NCI-H2227 (cell line): ENCODE measurements at regions not wholly inside any gene's neighbourhood (a gene's known extent, or its start where the extent isn't known, plus 50 kb on each side); places are given as distances from the start of the nearest gene placed in this dataset.
"Not testable (repeated sequence)": the region's sequence is repeated elsewhere in the genome, so short reads cannot be mapped to it uniquely, and the experiment has no call there.

Experiments
- DNase-seq: peaks from one replicate; lab custom pipeline; 2025; ENCODE audit not compliant: unreplicated experiment; lab: John Stamatoyannopoulos, UW

DNA sequence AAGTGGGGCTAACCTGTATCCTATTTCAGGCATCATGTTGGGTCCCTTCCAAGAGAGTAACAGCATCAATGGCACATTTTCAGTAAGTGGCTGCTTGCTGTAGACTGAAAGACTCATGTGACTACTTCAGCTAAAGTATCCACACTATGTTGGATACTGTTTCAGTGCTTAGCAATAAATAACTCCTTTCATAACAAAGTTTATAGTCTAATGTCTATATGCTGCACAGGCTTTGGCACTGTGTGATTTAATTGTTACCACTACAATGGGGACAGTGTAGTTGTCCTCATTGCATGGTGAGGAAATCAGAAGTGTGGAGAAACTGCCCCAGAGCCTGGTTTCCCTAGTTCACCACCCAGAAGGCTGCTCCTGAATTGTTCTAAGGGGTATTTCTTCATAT is 318.0 kb upstream of the PTCHD4 start:
- DNase-seq = no peak

DNA sequence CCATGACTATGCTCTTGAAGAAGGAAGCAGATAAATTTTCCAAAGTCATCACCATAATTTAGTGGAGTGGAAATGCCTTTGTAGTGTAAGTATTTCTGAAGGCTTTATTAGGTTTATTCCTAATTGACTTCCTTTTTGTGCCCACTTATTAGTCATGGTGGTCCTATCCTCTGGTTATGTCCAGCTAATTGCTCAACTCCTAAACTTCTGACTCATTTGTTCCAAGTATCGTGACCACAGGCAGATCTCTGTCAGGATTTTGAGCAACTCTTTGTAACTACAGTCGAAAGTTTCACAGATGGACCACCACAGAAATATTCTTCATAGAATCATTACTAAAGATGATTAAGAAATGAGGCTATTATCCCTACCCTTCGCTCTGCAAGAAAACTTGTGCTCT is 315.6 kb upstream of the PTCHD4 start:
- no peak for DNase-seq

DNA sequence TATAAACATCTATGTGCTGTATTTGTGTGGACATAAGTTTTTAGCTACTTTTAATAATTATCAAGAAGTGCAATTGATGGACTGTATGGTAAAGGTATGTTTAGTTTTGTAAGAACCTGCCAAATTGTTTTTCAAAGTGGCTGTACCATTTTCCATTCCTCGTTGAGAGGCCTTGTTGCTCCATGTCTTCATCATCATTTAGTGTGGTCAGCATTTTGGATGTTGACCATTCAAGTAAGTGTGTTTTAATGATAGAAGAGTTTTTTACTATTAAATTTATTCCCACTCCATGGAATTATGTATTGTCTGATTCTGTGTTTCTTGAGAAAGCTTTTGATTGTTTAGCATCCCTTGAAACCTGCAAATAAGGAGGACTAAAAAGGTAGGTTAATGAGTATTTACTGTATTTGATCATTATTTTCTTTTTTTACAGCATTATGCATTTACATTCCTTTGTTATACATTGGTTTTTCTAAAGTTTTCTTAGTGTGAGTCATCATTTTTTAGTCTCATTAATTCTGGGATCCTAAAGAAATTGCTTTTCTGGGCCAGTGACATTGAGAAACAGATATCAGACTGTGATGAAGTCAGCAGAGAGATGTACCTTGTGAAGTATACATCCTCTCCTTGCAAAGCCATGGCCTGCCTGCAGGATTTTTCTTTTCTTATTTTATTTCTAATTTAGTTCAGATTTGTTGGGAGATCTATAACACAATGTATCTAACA is 312.8 kb upstream of the PTCHD4 start:
- no peak for DNase-seq

DNA sequence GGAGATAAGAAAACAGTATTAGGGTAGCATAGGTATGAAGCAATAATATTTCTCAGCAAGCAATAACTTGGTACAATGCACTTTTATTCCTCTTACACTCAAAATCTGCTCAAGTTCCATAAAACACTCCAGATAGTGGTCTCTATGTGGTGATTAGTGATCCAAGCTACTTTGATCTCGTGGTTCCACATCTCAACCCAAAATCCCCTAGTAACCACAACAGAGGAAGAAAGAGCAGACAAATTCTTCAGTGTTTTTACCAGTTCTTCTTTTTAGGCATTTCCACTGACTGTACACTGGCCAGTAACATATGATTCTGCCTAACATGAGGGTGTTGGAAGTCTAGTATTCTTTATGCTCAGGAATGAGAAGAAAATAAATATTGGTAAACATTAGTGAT is 309.0 kb upstream of the PTCHD4 start:
- DNase-seq = no peak

DNA sequence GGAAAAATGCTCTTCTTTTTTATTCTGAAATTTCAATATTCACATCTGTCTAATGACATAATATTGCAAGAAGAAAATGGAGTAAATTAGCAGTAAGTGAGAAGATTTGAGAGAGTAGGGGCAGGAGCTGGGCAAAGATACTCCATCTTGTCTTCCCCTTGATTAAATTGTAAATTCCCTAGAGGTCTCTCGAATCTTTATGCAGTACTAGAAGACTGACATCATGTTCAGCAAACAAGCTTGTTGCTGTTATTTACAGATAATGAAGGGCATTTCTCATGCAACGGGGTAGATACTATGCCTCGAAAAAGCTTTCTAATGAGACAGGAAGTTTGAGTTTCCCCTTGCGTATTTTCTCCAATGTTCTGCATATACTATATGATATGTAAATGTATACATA is 306.9 kb upstream of the PTCHD4 start:
- no peak for DNase-seq

DNA sequence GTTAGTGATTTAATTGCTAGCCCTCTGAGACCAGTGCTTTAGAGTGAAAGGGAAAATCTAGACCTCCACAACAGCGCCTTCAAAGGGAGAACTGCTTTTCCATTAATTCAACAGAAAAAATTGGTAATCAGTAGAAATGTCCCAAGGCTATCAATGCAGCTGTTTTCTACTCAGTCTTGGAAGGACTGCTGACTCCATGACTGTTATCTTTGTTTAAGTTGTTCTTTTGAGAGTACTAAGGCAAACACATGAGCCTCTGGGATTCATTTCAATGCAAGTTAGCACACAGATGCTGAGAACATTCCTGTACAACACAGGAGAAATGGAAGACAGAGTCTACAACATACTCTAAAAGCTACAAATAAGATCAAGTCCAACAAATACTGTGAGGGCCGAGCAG is 301.7 kb upstream of the PTCHD4 start:
- no peak for DNase-seq

DNA sequence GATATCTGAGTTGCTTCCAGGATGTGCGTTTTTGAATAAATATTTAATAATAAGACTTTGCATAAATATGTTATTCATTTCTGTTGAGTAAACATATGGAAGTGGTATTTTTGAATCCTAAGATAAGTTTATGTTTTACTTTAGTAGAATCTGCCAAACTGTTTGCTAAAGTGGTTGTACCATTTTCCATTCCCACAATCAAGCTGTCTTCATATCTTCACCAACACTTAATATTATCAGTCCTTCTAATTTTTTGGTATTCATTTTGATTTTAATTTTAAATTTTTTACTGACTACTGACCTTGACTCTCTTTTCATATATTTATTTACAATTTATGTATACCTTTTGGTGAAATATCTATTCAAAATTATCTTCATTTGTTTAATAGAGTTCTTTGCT is 293.9 kb upstream of the PTCHD4 start:
- no peak for DNase-seq

DNA sequence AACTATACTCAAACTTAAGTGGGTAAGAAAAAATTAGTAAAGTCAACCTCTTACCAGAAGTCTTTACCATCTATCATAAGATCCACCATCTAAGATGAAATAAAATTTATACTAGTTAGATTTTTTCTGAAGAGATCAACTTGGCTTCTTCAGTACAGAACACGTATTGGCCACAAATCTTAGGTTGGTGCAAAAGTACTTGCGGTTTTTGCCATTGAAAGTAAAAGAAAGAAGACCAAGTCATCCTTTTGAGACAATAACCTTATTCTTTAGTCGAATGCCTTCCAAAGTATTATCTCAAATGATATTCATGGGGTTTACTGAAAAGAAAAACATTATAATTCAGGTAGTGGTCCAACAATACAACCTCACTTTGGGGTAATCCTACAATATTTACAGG is 292.6 kb upstream of the PTCHD4 start:
- no peak for DNase-seq

DNA sequence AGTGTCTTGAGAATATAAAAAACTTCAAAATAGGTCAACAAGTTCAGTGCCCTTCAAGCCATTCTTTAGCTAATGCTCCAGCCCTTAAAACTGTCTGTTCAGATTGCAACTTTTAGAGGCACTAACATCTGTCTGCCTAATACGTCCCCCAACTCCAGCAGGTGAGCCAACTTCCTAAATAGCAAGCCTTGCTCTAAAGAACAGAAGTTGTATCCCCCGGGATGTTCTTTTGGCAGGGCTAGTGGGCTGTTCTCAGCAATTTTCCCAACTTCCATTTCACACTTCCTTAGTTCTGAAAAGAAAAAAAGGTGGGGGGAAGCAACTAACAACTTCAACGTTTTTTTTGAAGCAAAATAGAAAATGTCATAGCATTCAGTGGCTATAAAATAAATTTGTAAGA is 290.0 kb upstream of the PTCHD4 start:
- no peak for DNase-seq

DNA sequence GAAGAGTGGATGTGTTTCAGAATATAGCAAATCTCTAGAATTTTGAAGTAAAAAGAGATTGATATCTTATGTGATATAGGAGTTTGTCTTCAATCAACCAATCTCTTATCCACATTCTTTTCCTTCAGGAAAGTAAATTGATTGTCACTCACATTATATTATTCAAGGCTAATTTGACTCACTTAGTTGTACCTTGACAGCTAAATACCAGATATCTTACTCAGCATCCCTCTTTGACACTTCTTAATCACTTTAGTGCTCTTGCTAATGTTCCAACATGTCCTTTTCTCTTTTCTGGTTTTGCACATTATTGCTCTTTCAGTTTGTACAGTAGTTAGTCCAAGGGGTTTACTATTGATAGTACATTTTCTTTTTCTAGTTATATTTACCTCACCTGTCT is 286.9 kb upstream of the PTCHD4 start:
- DNase-seq = no peak

DNA sequence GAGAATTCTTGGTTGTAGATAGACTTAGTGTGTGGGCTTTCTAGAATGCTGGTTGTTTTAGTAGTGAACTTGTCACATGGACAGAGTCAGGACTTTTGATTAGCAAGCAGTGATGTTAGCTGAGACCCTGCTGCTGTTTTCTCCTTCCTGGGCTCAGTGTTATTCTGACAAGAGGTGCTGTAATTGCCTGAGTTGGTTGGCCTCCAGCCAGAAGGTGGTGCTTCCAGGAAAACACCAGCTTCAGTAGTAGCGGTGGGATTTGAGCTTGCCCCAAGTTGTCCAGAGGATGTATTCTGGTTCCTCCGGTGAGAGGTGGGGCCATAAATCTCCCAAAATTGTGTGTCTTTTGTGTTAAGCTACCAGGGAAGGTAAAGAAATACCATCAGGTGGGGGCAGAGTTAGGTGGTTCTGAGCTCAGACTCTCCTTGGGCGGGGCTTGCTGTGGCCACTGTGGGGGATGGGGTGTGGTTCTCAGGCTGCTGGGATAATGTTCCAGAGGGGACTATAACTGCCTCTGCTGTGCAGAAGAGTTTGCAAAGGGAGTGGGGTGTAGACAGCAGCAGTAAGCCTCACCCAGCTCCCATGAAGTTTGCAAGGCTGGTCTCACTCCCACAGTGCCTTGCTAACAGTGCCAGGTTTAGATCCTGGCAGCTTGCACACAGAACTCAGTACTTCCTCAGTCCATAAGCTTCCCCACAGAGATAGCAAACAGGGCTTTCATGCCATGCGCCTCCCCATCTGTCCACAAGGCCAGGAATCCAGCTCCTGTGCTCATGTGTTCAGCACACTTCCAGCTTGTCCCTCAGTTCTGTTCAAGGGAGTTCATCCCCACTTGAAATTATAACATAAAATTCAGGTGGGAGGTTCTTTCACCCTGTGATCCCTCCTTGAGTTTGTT is 278.4 kb upstream of the PTCHD4 start:
- DNase-seq = no peak

DNA sequence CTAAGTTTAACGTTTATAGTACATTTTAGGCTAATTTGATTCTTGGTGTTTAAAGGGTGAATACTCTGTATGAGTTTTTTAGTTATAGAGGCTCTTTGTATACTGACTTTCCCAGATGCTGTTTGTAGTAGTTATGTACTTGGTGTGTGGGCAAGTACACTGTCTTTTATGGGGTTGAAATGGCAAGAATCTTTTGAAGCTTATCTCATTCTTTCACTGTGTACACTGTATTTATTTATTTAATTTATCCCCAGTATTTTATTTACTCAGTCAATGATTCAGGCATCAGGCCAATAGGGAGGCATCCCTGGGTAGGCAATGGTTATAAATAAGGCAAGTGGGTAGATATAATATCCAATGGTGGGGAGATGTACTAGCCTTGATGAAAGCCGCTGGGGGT is 277.0 kb upstream of the PTCHD4 start:
- no peak for DNase-seq

DNA sequence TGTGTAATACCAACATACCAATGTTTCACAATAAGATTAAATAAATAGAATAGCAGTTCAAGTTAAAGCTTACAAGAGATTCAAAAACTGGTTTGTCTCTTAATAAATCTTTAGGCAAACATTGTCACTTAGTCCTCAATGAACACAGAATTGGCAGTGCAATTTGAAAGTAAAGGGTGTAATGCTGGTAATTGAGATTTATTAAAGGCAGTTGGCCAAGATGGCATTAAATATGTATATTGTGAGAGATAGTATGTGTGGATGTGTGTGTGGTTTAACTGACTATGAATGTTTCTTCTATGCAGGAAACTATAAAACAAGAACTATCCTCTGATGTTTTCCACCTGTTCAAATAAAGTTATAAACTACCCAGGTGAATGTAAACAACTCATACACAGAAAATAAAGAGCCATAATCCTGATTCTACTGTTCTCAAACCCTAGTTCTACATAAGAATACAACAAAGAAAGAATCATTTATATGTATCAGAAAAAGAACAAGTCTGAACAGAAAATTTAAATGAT is 267.9 kb upstream of the PTCHD4 start:
- DNase-seq = no peak

DNA sequence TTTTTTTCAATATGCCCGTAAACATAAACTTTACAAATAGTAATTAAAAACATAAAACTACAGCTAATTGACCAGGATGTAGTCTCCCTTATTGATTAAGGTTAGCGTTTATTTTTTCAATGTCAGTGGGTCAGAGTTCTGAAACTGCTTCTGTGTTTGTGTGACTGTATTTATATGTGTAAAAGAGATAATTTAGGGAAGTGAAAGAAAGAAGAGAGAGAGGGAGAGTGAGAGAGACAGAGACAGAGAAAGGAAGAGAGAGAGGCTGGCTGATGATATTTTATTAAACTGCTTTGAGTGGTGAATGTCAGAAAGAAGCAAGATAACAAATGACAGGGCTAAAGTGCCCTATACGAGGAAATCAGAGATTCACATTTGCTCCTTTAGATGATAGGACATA is 266.1 kb upstream of the PTCHD4 start:
- no peak for DNase-seq

DNA sequence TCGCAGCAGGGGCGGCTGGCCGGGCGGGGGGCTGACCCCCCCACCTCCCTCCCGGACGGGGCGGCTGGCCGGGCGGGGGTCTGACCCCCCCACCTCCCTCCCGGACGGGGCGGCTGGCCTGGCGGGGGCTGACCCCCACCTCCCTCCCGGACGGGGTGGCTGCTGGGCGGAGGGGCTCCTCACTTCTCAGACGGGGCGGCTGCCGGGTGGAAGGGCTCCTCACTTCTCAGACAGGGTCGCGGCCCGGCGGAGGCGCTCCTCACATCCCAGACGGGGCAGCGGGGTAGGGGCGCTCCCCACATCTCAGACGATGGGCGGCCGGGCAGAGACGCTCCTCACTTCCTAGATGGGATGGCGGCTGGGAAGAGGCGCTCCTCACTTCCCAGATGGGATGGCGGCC is 260.2 kb upstream of the PTCHD4 start:
- not testable (repeated sequence) for DNase-seq

DNA sequence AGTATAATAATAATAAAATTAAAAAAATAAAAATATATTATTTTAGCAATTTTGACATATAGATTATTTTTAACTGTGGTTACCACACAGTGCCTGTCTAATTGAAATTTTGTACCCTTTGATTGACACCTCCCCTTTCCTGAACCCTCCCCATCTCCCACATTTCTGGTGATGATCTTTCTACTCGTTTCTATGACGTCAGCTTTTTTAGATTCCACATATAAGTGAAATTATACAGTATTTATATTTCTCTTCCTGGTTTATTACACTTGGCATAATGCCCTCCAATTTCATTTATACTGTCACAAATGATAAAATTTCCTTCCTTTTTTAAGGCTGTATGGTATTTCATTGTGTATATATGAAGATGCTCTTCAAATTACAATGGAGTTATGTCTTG is 258.1 kb upstream of the PTCHD4 start:
- DNase-seq = no peak

DNA sequence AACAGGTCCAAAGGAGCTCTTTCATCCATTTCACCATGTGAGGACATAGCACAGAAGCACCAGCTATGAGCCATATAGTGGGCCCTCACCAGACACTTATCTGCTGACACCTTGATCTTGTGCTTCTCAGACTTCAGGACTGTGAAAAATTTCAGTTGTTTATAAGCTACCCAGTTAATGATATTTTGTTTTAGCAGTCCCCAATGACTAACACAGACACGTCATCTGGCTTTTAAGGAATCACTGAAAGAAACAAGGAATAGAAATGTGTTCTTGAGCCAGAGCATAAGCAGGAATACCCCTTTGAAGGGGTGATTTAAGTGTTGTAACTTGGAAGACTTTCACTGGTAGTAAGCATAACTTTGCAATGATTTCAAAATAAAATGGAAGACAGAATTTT is 214.7 kb upstream of the PTCHD4 start:
- no peak for DNase-seq

DNA sequence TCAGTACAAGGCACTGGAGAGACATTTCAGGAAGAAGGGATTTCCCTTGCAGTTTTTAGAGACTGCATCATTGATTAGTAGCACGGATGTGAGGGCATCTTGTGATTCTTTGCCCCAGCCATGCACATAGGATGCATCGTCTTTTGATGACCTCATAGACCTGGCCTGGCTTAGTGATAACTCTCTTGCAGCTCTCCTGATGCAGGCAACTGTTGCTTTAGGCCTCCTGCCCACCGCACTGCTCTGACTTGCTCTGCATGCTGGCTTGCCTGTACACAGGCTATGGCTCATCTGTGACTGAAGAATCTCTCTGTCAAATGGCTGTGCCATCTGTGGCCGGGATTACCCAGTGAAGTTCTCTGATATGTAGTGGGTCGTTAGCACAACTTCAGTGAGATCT is 207.7 kb upstream of the PTCHD4 start:
- no peak for DNase-seq

DNA sequence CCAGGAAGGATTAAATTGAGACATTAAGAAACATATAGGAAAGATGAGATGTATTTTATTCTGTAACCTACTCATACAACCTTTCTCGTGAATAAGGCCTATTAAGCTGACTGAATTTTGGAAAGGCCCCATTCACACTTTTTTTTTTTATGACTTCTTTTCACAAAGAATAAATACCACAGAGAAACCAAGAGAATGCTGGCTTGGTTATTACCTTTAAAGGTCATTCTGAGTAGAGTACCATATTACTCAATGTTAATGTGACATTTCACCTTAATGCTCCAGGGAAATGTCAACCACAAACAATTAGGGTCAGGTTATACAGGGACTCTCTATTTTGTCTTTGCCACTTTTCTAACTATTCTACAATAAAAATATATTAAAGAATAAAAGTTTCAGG is 204.9 kb upstream of the PTCHD4 start:
- DNase-seq = no peak

DNA sequence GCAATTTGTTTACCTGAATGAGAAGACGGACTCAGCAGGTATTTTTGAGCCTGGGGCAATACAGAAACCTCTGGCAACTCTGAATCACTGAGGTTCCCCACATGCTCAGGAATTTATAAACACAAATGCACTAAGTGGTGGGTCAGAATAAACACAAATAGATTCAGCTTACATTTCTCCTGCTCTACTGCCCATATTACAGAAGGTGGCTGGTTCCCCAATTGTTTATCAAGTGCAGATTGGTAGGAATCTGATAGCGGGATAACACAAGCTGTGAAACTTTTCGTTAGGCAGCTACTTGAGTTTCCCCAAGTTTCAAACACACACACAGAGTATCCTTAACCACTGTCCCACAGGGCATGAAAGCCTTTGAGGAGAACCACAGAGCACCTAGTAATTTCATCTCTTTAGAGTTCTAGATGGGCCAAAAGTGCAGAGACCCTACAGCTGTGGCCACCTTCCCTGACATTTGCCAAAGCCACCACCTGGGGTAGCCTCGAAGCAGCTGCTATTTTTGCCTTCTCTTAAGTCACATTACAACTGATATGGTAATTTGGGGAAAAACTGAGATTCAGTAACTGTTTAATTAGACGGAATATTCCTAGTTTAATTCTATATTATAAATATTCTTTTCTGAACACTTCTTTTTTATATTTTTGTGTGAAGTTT is 204.2 kb upstream of the PTCHD4 start:
- DNase-seq = no peak

DNA sequence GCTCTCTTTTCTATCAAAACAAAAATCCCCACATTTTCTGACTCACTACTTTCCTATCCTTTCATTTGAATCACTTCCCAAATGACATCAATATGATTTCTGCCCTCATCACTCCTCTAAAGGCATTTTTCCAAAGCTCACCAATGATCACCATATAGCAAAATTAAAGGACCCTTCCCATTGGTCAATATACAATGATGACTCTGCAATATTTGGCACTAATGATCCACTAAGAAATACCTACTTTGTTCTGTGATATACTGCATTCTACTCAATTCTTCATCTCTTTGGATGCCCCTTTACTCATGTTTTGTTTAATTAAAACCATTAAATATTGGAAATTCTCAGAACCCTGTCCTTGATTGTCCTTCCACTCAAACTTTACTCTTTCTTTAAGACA is 200.3 kb upstream of the PTCHD4 start:
- no peak for DNase-seq

DNA sequence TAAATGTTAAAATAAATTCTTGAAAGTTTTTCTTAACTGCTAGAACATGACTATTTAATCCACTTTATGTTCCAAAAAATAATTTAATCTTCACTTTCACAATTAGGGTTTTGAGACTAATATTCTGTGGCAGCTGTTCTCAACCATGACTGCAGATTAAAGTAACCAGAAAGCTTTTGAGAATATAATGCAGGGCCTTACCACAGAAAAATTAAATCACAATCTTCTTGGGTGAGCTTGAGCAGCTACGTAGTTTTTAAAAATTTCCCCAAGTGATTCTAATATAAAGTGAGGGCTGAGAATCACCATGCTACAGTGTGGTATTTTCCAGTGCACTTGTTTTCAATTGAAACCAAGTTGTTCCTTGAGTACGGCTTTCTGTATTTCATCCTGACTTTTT is 196.6 kb upstream of the PTCHD4 start:
- DNase-seq = no peak
